ENCODE measurements at regions not wholly inside any gene's neighbourhood (a gene's known extent, or its start where the extent isn't known, plus 50 kb on each side); places are given as distances from the start of the nearest gene placed in this dataset.

DNA sequence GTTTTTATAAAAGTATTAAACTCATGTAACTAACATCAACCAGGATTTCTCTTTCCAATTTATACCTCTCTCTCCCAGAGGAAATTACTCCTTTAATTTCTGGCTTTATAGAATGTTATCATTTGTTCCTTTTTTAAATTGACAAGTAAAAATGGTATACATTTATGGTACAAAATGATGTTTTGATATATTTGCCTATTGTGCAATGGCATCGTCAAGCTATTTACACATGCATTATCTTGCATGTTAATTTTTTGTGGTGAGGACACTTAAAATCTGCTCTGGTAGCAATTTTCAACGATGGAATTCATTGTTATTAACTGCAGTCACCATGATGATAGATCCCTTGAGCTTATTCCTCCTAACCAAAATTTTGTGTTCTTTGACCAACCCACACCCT is 149.0 kb upstream of the NAV3 start:
- peaks cover 2% of the 10 kb centered on the region in 2 experiments for H3K4me1 Mint-ChIP-seq

More for the DNA sequence above, 149.0 kb upstream of the NAV3 start:
- Histone ChIP-seq H3K23me2 (ENCODE audit: insufficient read length, low read depth, low read length, poor library complexity, severe bottlenecking) (no peaks in the 10 kb centered on the region), H2AFZ (ENCODE audit: low read length) (no peak overlapping the region), H4K8ac (replicated peaks; ENCODE audit: insufficient read length, low read depth, low read length) (no peak overlapping the region), H3K79me1 (ENCODE audit: insufficient read depth, low read depth, low read length, poor library complexity, severe bottlenecking) (no peaks in the 10 kb centered on the region), H4K20me1 (ENCODE audit: control insufficient read depth, insufficient read depth, insufficient read length) (no peaks in the 10 kb centered on the region), H2BK12ac (ENCODE audit: insufficient read length, low read depth, low read length) (no peak overlapping the region), H2BK120ac (ENCODE audit: low read depth, low read length, poor library complexity, severe bottlenecking) (no peak overlapping the region), H2BK15ac (ENCODE audit: low read depth, low read length) (no peak overlapping the region), H4K91ac (ENCODE audit: insufficient read length, low read depth, low read length) (no peak overlapping the region), H3K18ac (ENCODE audit: insufficient read length, low read depth, low read length) (no peak overlapping the region), H3K14ac (ENCODE audit: insufficient read depth, low read length) (no peak overlapping the region), H2BK5ac (ENCODE audit: insufficient read length, low read length) (no peak overlapping the region), H3K4me1 (ENCODE audit: insufficient read depth, low read length) (no peaks in the 10 kb centered on the region), H3K27me3 (ENCODE audit: insufficient read depth, low read length) (no peaks in the 10 kb centered on the region), H4K5ac (ENCODE audit: insufficient read length, low read depth, low read length) (no peak overlapping the region), H3K4me2 (ENCODE audit: insufficient read depth, insufficient read length, low read length) (no peak overlapping the region), H3K27ac (ENCODE audit: insufficient read length, low read depth, low read length) (no peak overlapping the region), H3K79me2 (ENCODE audit: insufficient read depth, low read length) (no peaks in the 10 kb centered on the region), H3K9ac (ENCODE audit: extremely low read depth, insufficient read length, low read length) (no peak overlapping the region), H2BK20ac (ENCODE audit: low read depth, low read length, poor library complexity, severe bottlenecking) (no peak overlapping the region), H3K23ac (ENCODE audit: insufficient read length, low read depth, low read length) (no peak overlapping the region), H3T11ph (ENCODE audit: low read length) (no peak overlapping the region), H3K4ac (ENCODE audit: low read depth, low read length) (no peak overlapping the region), H2AK5ac (ENCODE audit: insufficient read length, low read length) (no peak overlapping the region), H3K56ac (ENCODE audit: insufficient read length, low read depth, low read length) (no peak overlapping the region), H3K9me3 (ENCODE audit: control insufficient read depth, low read depth, low read length) (no peaks in the 10 kb centered on the region)
- no peak for DNase-seq
- no peaks in the 10 kb centered on the region for H3K36me3 Mint-ChIP-seq (ENCODE audit: insufficient read depth in 1 of 3, low read depth in 3 of 3)
- no CpG with 5 or more reads among the region's 2 CpGs for WGBS (ENCODE audit: extremely low coverage, insufficient read length, low lambda C conversion rate)
- H3K9me3 Mint-ChIP-seq = no peaks in the 10 kb centered on the region
- H3K4me3 Mint-ChIP-seq = no peak overlapping the region
- H3K27me3 Mint-ChIP-seq (ENCODE audit: low read depth) = peaks cover 5% of the 10 kb centered on the region
- H3K27ac Mint-ChIP-seq = no peak overlapping the region
- TF ChIP-seq, protein P1, sequence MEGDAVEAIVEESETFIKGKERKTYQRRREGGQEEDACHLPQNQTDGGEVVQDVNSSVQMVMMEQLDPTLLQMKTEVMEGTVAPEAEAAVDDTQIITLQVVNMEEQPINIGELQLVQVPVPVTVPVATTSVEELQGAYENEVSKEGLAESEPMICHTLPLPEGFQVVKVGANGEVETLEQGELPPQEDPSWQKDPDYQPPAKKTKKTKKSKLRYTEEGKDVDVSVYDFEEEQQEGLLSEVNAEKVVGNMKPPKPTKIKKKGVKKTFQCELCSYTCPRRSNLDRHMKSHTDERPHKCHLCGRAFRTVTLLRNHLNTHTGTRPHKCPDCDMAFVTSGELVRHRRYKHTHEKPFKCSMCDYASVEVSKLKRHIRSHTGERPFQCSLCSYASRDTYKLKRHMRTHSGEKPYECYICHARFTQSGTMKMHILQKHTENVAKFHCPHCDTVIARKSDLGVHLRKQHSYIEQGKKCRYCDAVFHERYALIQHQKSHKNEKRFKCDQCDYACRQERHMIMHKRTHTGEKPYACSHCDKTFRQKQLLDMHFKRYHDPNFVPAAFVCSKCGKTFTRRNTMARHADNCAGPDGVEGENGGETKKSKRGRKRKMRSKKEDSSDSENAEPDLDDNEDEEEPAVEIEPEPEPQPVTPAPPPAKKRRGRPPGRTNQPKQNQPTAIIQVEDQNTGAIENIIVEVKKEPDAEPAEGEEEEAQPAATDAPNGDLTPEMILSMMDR (conservative IDR thresholded peaks at IDR 0.05) = no peak
